ENCODE measurements at regions not wholly inside any gene's neighbourhood (a gene's known extent, or its start where the extent isn't known, plus 50 kb on each side); places are given as distances from the start of the nearest gene placed in this dataset.

DNA sequence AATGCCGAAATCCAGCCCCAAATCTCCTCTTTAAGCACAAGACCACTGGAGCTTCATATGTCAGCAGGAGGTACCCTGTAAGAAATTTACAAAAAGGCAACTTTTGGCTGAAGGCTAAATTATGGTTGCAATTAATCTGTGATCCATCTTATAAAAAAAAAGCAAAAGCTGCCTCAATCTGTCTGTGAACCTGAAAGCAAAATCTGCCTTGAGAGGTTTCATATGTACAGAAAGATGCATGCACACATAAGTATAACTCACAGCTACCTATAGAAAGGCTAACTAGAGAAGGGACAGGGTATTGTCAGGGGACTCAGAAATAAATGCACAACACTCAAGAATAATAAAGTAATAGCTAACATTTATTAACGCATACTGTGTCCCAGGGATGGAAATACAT is 964.2 kb upstream of the ADGRL2 start:
- DNase-seq = no peak

GRCh38 chr1:80827666-80828065 is 973.1 kb upstream of the ADGRL2 start:
- no peak for DNase-seq

DNA sequence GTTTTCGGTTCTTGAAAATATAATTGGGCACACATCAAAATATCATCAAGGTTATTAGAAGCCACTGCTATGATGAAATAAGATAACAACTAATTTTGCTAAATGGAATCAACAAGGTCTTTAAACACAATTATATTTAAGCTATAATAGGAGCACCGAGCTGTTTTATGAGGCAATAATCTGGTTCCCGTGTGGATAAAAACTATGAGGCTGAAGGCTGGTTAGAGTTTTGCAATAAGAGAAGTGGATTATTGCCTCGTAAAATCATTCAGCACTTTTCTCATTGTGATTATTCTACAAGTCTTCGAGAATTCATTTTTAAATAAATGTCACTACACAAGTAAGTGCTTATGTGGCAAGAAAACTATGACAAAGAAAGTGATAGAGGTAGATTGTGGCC is 975.7 kb upstream of the ADGRL2 start:
- DNase-seq = no peak

- DNase-seq = no peak
Observed at GRCh38 chr1:80818211-80818610, 982.5 kb upstream of the ADGRL2 start.

GRCh38 chr1:80807981-80808380 is 992.8 kb upstream of the ADGRL2 start:
- no peak for DNase-seq

DNA sequence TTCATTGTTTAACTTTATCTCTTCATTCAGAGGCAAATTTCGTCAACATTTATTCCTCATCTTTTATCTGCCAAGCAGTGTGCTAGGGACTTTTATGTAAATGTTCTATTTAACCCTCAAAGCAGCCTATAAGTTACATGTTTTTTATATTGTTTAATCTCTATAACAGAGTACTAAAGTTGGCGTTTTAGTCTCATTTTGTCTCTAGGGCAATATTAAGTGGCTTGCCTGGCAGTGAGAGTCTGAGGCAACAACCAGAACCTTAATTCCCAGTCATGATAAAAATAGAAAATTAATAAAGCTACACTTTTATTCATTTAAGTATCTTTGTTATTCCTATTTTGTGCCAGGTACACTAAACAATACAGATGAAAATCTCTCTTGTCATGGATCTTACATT is 994.3 kb upstream of the ADGRL2 start:
- DNase-seq = no peak

GRCh38 chr1:80801695-80802094 is 999.0 kb upstream of the ADGRL2 start:
- DNase-seq = no peak

DNA sequence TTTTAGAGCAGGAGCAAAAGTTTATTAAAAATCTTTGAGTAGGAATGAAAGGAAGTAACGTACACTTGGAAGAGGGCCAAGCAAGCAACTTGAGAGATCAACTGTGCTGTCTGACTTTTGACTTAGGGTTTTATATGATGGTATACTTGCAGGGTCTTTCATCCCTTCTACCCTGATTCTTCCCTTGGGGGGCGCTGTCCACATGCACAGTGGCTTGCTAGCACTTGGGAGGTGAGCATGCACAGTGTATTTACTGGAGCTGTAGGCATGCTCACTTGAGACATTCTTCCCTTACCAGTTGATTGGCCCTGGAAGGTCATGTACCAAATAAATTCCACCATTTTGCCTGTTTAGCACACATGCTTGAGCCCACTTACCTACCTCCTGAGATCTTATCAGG is 1001.3 kb upstream of the ADGRL2 start:
- no peak for DNase-seq

DNA sequence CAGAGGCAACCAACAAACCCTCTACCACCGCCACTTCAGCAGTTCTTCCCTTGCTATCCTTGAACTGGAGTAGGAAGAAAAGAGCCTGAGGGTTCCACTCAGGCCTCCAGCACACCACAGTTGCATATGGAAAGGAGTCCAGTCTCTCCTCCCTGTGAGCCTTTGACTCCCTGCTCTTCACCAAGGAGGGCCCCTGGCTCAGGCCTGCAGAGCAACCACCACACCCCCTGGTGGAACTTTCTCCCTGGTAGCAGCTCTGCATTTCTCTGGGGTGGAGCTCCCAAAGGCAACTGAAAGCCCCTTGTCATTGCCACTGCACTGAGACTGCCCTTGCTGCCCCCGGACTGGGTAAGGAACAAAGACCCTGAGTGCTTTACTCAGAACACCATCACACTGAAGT is 1021.5 kb upstream of the ADGRL2 start:
- no peak for DNase-seq

GRCh38 chr1:80778094-80778840 is 1022.5 kb upstream of the ADGRL2 start:
- no peak for DNase-seq

- DNase-seq = no peak
Observed at GRCh38 chr1:80776266-80776665, 1024.5 kb upstream of the ADGRL2 start.

DNA sequence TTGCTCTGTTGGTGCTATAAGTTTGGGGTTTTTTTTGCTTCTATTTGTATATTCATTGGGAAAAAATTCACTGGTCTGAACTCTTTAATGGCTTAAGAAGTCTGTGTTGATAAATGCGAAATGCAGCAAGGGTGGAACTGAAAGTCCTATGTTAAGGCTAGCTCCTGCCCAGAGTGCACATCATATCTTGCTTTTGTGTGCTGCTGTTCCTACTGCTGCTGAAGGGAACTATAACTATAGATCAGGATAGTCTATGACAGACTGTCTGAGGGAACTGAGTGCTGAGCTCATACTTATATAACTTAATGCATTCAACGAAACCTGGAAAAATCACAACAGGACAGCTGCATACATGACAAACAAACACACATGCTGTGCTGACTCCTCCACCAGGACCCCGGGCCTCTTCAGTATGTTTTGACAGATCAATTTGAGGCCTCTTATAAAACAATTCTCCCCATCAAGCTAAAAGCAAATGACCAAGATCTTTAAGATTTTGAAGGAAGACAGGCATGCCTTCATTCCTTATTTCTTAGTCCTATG is 1031.5 kb upstream of the ADGRL2 start:
- no peak for DNase-seq

GRCh38 chr1:80767711-80768110 is 1033.0 kb upstream of the ADGRL2 start:
- no peak for DNase-seq

DNA sequence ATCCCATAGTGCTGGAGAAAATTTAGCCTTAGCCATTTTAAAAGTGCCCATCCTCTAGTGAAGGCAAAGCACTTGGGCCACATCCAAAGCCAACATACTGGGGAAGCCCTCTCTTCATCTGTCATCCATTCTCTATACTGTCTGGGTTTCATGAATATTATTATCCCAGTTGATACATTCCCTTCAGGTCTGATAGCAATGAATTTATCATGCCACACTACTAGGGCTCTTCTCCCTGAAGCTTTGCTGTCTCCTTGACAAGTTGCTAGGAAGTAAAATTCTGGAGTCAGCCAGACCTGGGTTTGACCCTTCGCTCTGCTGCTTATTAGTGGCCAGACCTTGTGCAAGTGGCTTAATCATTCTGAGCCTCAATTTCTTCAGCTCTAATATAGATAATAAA is 1041.4 kb upstream of the ADGRL2 start:
- no peak for DNase-seq

DNA sequence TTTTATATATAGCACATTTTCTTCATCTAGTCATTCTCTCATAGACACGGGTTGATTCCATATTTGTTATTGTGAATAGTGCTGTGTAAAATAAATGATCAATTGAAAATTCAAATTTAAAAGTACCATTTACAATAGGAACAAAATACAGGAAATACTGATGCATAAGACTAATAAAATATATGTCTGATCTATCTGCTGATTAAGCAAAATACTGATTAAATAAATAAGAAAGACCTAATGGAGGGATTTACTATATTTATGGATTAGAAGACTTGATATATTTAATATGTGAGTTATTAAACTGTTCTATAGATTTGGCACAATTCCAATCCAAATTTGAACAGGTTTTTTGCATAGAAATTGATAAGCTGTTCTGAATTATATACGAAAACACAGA is 1044.8 kb upstream of the ADGRL2 start:
- DNase-seq = no peak

DNA sequence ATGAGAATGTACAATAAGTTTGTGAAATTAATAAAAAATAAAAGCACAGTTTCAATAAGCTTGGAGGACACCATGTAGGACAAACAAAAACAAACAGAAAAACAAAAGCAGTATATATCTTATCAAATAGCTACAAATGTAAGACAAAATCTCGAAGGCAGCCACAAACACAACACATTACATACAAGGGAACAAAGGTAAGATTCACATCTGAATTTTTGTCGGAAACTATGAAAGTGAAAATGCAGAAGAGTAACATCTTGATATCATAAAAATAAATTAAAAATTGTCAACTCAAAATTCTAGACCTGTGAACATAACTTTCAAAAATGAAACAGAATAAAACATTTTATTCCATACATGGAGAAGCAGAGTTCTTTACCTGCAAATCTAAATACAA is 1049.5 kb upstream of the ADGRL2 start:
- DNase-seq = no peak

DNA sequence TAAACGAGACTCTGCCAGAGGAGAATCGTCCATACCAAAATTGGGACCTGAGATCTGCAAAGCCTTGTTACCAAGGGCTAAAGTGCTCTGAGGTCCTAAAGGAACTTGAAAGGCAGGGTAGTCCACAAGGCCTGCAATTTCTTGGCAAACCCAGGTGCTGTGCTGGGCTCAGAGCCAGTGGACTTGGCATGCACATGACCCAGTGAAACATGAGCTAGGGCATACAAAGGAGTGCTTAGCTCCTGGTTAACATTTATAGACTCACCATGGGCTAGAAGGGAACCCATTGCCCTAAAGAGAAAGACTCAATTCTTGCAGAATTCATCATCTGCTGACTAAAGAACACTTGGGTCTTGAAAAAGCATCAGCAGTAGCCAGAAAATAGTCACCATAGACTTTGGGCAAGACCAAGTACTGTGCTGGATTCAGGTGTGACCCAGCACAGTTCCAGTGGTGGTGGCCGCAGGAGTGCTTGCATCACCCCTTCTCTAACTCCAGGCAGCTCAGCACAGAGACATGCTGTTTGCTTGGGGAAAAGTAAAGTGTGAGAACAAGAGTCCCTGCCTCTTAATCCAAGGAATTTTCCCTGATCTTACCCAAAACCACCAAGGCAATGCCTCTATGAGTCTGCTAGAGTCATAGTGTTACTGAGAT is 1069.4 kb upstream of the ADGRL2 start:
- no peak for DNase-seq

- DNase-seq = no peak
Observed at GRCh38 chr1:80722611-80723010, 1078.1 kb upstream of the ADGRL2 start.

- no peak for DNase-seq
Observed at GRCh38 chr1:80706526-80706925, 1094.2 kb upstream of the ADGRL2 start.

- no peak for DNase-seq
Observed at GRCh38 chr1:80678438-80678837, 1122.3 kb upstream of the ADGRL2 start.

- no peak for DNase-seq
Observed at GRCh38 chr1:80675454-80675853, 1125.3 kb upstream of the ADGRL2 start.

- DNase-seq = no peak
Observed at GRCh38 chr1:80673935-80674597, 1126.7 kb upstream of the ADGRL2 start.

DNA sequence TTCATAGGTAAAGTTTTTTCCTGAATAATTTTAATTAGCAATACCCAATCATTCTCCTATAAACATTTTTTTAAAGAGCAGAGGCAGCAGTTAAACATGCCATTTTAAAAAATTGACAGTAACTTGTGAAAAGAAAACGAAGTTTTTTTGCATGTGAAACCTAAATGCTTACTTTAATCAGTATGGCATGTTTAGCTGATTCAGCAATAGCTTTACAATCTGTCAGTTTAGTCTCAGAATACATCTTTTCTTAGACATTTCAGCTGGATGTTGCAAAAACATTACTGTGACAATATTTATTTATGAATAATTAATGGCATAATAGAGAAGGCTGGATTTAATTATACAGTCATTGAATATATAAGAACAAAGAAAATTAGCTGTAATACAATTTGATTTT is 1132.4 kb upstream of the ADGRL2 start:
- DNase-seq = no peak

DNA sequence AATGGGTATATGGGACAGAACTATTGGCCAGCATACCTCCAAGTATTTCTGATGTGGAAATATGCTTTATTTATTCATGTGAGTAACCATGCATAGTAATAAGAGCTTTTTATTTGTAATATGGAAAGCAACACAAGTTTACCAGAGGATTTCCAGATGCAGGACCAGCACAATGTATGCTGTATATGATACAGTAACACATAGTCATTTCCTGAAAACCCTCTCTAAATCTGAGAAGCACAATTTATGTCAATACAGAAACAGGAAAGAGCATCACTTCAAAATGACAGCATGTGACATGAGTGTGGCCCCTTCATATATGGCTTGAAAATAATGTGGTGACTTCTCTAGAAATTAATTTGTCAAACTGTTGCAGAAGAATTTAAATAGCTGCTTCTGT is 1134.7 kb upstream of the ADGRL2 start:
- no peak for DNase-seq

Data from CD4-positive, alpha-beta T cell treated with Interleukin-1 beta for 1 hour (primary cell).